SH-SY5Y (cell line): ENCODE measurements at regions not wholly inside any gene's neighbourhood (a gene's known extent, or its start where the extent isn't known, plus 50 kb on each side); places are given as distances from the start of the nearest gene placed in this dataset.

Experiments used
- GATA2 ChIP-seq: IDR thresholded peaks from 2 replicates; pipeline ENCODE4 v1.6.1; 2011; ENCODE audit warnings: mild to moderate bottlenecking, low read depth, low read length
- GATA3 ChIP-seq: IDR thresholded peaks from 2 replicates; pipeline ENCODE4 v1.6.1; 2011; ENCODE audit warnings: low read depth, mild to moderate bottlenecking, low read length, moderate library complexity

DNA sequence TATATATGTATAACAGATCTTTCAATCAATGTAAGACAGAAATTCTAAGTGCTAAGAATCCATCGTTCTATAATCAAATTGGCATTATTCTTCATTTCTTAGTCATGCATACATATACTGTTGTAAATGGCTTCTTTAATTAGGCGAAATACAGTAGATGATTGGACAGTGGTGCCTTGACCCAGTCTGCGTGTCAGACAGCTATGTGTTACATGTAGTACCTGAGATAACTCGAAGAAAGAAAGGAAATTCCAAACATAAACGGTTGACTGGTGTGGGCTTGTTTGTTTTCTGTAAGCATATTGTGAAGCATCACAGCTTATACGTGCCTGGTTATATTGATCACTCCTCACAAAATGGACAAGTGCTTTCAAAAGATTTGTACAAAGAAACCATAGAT is 210.5 kb downstream of the ETNK1 start:
- no peak for TF ChIP-seq GATA2
- TF ChIP-seq GATA3, result no peak
